ENCODE measurements at regions not wholly inside any gene's neighbourhood (a gene's known extent, or its start where the extent isn't known, plus 50 kb on each side); places are given as distances from the start of the nearest gene placed in this dataset.

- Histone ChIP-seq H3K4me1 (peaks cover 0 to 10% (median 0%) of the 10 kb centered on the region in 4 donors), H3K36me3 (no peaks in the 10 kb centered on the region), H3K9me3 (no peaks in the 10 kb centered on the region), H3K27me3 (no peaks in the 10 kb centered on the region), H3K27ac (no peak overlapping the region), H3K4me3 (no peak overlapping the region)
- DNase-seq: no peak
- intact Hi-C loops (cut with DNase I; ENCODE audit: low total_unique reads): loop anchor here (10.0 kb wide), 1 partner anchor 1595 kb away; no protein-coding TSS in a partner anchor
- no peak for TF ChIP-seq CTCF (IDR thresholded peaks at IDR 0.05)
Observed at GRCh38 chr7:17530244-17530643, 231.8 kb downstream of the AHR start.

- Histone ChIP-seq H3K27me3 (no peaks in the 10 kb centered on the region), H3K9me3 (no peaks in the 10 kb centered on the region), H3K4me1 (peaks cover 0 to 10% (median 0%) of the 10 kb centered on the region in 4 donors), H3K36me3 (no peaks in the 10 kb centered on the region), H3K4me3 (no peak overlapping the region), H3K27ac (no peak overlapping the region)
- TF ChIP-seq CTCF (IDR thresholded peaks at IDR 0.05): peak; percentile 17 to 26
- DNase-seq: no peak
- intact Hi-C loops (cut with DNase I; ENCODE audit: low total_unique reads): loop anchor here (10.0 kb wide), 1 partner anchor 1596 kb away; no protein-coding TSS in a partner anchor
Observed at GRCh38 chr7:17530741-17531421, 232.4 kb downstream of the AHR start.

- Histone ChIP-seq H3K27me3 (no peaks in the 10 kb centered on the region), H3K27ac (no peak overlapping the region), H3K9me3 (no peaks in the 10 kb centered on the region), H3K4me3 (no peak overlapping the region), H3K4me1 (peaks cover 0 to 10% (median 0%) of the 10 kb centered on the region in 4 donors), H3K36me3 (no peaks in the 10 kb centered on the region)
- intact Hi-C loops (cut with DNase I; ENCODE audit: low total_unique reads): loop anchor here (10.0 kb wide), 1 partner anchor 1598 kb away; no protein-coding TSS in a partner anchor
- no peak for TF ChIP-seq CTCF (IDR thresholded peaks at IDR 0.05)
- DNase-seq: no peak
Observed at GRCh38 chr7:17532861-17533404, 234.5 kb downstream of the AHR start.

GRCh38 chr7:17534348-17534747 lies 235.9 kb downstream of the AHR start:
- Histone ChIP-seq H3K9me3 (no peaks in the 10 kb centered on the region), H3K27ac (no peak overlapping the region), H3K36me3 (no peaks in the 10 kb centered on the region), H3K27me3 (no peaks in the 10 kb centered on the region), H3K4me1 (peaks cover 0 to 10% (median 0%) of the 10 kb centered on the region in 4 donors), H3K4me3 (no peak overlapping the region)
- DNase-seq: no peak
- intact Hi-C loops (cut with DNase I; ENCODE audit: low total_unique reads): loop anchor here (10.0 kb wide), 1 partner anchor 1600 kb away; no protein-coding TSS in a partner anchor
- TF ChIP-seq CTCF (IDR thresholded peaks at IDR 0.05): no peak

GRCh38 chr7:17535776-17536175 lies 237.3 kb downstream of the AHR start:
- no peak for TF ChIP-seq CTCF (IDR thresholded peaks at IDR 0.05)
- Histone ChIP-seq H3K4me1 (no peaks in the 10 kb centered on the region), H3K27me3 (no peaks in the 10 kb centered on the region), H3K4me3 (no peak overlapping the region), H3K36me3 (no peaks in the 10 kb centered on the region), H3K9me3 (no peaks in the 10 kb centered on the region), H3K27ac (no peak overlapping the region)
- intact Hi-C loops (cut with DNase I; ENCODE audit: low total_unique reads): loop anchor here (10.0 kb wide), 1 partner anchor 1601 kb away; no protein-coding TSS in a partner anchor
- no peak for DNase-seq

Data from tibial artery (tissue), 4 donors.